GM21737 (cell line): ENCODE measurements at regions not wholly inside any gene's neighbourhood (a gene's known extent, or its start where the extent isn't known, plus 50 kb on each side); places are given as distances from the start of the nearest gene placed in this dataset.

Source experiments
- ATAC-seq: cut with Tn5 transposase; IDR thresholded peaks from one replicate; pipeline ENCODE4 v1.9.1; 2021; ENCODE audit warnings: mild to moderate bottlenecking, moderate library complexity; ENCODE audit not compliant: unreplicated experiment

GRCh38 chr5:111914966-111915636 is 158.1 kb upstream of the NREP start:
- no peak for ATAC-seq

- ATAC-seq, result no peak
Observed at GRCh38 chr5:111902436-111902835, 145.4 kb upstream of the NREP start.

GRCh38 chr5:111901296-111901695 is 144.3 kb upstream of the NREP start:
- ATAC-seq, result no peak

GRCh38 chr5:111892949-111893348 is 136.0 kb upstream of the NREP start:
- ATAC-seq, result no peak

- ATAC-seq, result no peak
Observed at GRCh38 chr5:111887706-111888105, 130.7 kb upstream of the NREP start.

GRCh38 chr5:111869681-111870080 is 112.7 kb upstream of the NREP start:
- no peak for ATAC-seq

GRCh38 chr5:111865356-111865755 is 108.4 kb upstream of the NREP start:
- ATAC-seq, result no peak

GRCh38 chr5:111863801-111864200 is 106.8 kb upstream of the NREP start:
- ATAC-seq, result no peak

GRCh38 chr5:111859533-111860270 is 102.7 kb upstream of the NREP start:
- no peak for ATAC-seq

- no peak for ATAC-seq
Observed at GRCh38 chr5:111859031-111859430, 102.0 kb upstream of the NREP start.

GRCh38 chr5:111857623-111858022 is 100.6 kb upstream of the NREP start:
- ATAC-seq, result no peak

GRCh38 chr5:111856876-111857466 is 100.0 kb upstream of the NREP start:
- ATAC-seq, result no peak

GRCh38 chr5:111855356-111855755 is 98.4 kb upstream of the NREP start:
- no peak for ATAC-seq

GRCh38 chr5:111854186-111854585 is 97.2 kb upstream of the NREP start:
- ATAC-seq, result no peak

- peak; percentile 86 for ATAC-seq
Observed at GRCh38 chr5:111853748-111854147, 96.8 kb upstream of the NREP start.

GRCh38 chr5:111851631-111852548 is 94.9 kb upstream of the NREP start:
- no peak for ATAC-seq

- no peak for ATAC-seq
Observed at GRCh38 chr5:111848476-111848875, 91.5 kb upstream of the NREP start.

GRCh38 chr5:111847052-111847925 is 90.3 kb upstream of the NREP start:
- no peak for ATAC-seq

- no peak for ATAC-seq
Observed at GRCh38 chr5:111840036-111840674, 83.2 kb upstream of the NREP start.

- ATAC-seq, result no peak
Observed at GRCh38 chr5:111839438-111839837, 82.4 kb upstream of the NREP start.
